ENCODE measurements at regions not wholly inside any gene's neighbourhood (a gene's known extent, or its start where the extent isn't known, plus 50 kb on each side); places are given as distances from the start of the nearest gene placed in this dataset.

GRCh38 chr9:80163889-80164288 is 592.1 kb downstream of the TLE4 start:
- no peak for DNase-seq

- DNase-seq, result no peak
Measured at GRCh38 chr9:80158554-80159170, 586.9 kb downstream of the TLE4 start.

- DNase-seq, result no peak
Measured at GRCh38 chr9:80158131-80158530, 586.4 kb downstream of the TLE4 start.

- DNase-seq, result no peak
Measured at GRCh38 chr9:80157561-80157983, 585.8 kb downstream of the TLE4 start.

DNA sequence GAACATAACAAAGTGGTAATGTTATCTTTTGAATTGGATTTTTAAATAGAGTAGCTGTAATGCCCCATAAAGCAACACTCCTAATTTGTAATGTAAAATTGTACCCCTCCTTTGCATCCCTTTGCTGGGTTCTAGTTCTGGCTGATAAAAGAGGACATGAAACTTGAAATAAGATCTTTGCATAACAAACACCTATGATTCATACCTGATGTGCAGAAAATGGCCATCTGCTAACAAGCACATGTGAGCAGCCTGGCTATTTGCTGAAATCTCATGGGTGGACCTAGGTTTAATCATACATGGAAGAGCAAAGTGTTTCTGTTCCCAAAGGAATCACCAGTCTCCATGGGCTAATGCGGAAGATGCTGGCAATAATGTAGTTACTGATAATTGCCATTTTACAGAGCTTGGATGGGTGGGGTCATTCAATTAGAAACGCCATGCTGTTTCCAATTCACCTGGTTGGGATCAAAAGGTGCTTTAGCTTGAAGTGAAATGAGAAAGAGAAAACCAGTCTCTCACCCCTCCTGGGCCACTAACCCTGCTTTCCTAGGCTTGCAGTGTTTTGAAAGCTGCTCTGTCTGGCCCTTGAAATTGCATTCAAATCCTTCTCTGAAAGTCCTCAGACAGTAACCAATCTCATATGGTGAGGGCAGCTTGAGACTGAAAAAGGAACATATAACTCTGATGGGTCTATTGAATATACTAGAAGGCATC is 585.1 kb downstream of the TLE4 start:
- DNase-seq, result no peak

DNA sequence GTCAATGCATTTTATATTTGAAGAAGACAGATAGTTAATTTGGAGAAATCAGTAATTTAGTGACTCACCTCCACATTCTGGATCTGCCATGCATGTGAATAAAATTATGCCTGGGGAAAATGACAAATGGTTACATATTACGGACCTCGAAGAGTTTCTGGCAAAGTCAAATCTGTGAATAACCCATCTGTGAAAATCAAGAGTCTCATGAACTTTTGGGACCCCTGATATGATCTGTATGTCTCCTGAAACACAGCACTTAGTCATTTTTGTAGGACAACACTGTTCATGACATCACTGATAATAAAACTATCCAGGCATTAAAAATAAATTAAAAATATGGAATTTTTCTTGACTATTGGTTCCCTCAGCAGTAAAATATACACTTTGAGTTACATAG is 584.5 kb downstream of the TLE4 start:
- DNase-seq, result no peak

DNA sequence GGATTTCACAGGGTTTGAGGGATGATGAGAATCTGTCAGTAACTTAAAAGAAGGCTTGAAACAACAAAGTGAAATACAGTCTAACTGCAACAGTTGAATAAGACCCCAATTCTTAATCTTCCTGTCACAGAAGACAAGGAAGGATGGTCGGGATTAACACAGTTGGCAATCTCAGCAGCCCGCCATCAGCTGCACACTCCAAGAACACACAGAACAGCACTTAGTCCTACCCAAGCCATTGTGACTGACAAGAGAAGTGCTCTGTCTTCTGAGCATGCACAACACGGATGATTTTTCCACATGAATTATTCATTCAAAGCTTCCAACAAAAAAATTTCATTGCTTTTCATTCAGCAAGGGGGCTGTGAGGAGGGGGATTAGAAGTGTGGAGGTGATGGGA is 576.1 kb downstream of the TLE4 start:
- no peak for DNase-seq

DNA sequence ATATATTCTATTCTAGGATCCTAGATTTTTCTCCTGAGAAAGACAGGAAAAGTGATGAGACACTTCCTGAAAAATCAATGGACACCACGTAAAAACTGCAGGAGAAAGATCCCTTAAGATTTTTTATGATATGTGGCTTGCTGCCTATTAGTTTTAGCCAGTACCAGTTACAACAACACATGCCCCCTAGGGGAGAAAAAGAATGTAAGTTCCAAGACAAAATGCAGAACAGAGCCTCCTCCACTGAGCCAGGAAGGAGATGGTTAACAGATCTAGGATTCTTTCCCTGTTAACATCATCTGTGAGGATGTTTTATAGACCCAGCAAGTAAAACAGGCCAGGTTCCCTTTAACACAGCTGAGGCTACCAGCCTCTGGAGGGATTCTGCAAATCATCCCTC is 574.7 kb downstream of the TLE4 start:
- no peak for DNase-seq

DNA sequence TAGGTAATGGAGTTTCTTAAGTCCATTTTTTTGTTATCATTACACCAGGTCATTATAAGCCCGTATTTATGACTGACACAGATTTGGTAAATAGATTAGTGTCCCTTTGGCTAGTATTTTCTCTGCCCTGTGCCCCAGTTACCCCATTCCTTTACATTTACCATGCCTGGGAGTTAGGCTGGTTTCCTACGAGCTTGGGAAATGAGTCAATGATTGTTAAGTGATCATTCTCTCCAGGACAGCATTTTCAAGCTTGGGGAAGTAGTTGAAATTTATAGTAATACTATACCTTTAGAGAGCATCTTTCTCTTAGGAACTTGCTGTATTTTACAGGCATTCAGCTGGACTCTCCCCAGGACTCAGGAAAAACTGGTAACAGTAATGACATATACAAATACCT is 573.1 kb downstream of the TLE4 start:
- DNase-seq, result no peak

DNA sequence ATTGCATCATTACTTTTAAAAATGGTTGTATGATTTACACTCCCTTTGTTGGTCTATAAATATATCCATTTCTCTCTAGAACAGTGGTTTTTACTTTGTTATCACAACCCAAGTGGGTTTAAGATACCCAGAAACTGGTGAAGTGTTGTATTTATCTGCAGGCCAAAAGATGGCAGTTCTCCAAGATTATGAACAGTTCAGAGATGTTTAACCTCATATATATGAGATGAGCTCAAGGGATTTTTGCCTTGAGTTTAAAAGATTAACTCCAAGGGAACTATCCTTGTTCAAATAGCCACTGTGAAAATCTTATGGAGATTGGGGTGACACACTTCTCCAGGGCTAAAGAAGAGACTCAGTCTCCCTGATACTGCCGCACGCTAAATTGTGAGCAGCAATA is 572.6 kb downstream of the TLE4 start:
- DNase-seq, result no peak

- no peak for DNase-seq
Measured at GRCh38 chr9:80143899-80144298, 572.1 kb downstream of the TLE4 start.

- no peak for DNase-seq
Measured at GRCh38 chr9:80134487-80134886, 562.7 kb downstream of the TLE4 start.

DNA sequence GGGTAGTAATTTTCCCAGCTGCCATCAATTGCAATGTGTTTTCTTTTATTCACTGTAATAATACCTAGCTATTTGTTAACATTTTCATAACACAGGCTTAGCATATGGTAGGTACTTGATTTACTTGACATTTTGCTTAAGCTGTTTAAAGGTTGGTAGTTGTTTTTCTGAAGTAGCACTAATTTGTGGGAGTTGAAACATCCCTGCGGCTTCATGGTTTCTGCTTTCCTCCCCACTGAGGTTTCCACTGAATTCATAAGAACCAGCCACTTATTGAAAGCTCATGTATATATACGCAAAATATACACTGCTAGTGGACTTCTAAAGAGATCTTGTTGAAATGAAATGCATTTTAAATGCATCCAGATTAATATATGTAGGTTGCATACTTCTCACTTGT is 559.9 kb downstream of the TLE4 start:
- no peak for DNase-seq

DNA sequence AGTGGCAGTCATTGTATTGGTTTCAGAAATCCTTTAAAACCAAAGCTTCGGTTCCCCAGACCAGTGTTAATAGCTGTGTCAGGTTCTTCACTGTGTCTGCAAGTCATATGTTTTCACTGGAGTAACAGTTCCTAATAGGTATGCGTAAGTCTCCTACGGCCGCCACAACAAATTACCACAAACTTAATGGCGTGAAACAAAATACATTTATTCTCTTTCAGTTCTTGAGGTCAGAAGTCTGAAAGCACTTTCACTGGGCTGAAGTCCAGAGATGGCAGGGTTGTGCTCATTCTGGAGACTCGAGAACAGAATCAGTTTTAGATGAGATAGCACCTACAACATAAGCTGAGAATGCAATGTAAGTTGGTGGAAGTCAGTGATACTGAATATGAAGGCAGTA is 556.2 kb downstream of the TLE4 start:
- no peak for DNase-seq

- no peak for DNase-seq
Measured at GRCh38 chr9:80125731-80126264, 554.0 kb downstream of the TLE4 start.

- DNase-seq, result no peak
Measured at GRCh38 chr9:80117031-80117430, 545.3 kb downstream of the TLE4 start.

- no peak for DNase-seq
Measured at GRCh38 chr9:80114241-80114640, 542.5 kb downstream of the TLE4 start.

DNA sequence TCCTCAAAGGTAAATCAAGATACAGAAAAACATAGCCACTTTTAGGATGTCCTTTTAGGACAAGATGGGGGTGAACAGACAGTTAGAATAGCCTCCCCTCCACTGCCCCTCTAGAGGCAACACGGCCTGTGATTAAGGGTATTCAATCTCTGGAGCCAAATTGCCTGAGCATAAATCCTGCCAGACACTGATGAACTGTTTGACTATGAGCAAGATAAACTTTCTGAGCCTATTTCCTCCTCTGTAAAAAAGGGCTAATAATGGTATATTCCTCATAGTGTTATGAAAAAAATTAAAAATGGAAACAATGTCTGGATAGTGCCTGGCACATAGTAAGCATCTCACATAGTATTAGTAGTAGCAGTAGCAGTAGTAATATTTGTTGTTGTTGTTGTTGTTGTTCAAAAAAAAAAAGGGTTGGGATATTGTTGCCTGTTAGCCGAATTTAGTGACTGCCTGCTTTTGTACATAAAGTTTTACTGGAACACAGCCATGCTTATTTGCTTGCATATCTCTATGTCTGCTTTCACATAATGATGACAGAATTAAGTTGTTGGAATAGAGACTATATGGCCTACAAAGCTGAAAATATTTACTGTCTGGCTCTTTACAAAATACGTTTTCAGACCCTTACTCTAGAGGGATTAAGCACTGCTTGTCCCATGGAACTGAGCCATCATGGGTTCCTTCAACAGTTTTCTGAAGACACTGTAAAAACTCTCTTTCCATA is 536.3 kb downstream of the TLE4 start:
- no peak for DNase-seq

- DNase-seq, result no peak
Measured at GRCh38 chr9:80097476-80097875, 525.7 kb downstream of the TLE4 start.

DNA sequence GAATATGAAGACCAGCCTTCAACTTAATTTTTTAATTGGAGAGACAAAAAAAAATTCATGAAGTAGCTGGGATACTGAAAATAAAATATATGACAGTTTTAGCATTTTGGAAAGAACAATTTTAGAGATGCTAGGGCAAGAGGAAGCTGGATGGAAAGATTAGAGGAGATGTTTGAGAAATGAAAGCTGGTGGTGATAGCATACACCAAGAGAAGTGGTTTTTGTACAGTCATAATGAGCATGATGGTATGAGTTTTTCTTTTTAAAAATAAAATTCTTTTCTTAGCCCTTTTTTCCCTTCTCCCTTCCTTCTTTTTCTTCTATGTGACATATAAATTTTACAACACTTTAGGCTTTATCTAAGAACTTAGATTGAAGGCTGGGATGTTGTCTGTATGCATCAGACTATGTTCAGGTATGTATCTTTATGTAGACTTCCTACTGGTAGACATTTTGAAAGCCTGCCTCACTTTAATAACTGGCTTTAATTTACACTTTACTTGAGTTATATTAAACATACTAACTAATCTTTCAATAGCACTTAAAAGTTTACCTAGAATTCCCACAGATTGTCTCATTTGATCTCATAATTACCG is 522.5 kb downstream of the TLE4 start:
- no peak for DNase-seq

GRCh38 chr9:80093695-80094094 is 521.9 kb downstream of the TLE4 start:
- DNase-seq, result no peak

DNA sequence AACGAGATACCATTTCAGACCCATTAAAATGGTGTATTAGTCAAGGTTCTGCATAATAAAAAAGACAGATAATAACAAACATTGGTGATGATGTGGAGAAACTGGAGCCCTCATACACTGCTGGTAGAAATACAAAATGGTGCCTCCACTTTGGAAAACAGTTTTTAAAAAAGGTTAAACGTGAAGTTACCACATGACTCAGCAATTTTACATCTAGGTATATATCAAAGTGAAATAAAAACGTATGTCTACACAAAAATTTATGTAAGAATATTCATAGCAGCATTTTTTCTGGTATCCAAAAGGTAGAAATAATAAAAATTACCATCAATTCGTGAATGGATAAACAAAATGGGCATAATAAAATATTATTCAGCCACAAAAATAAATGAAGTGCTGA is 519.8 kb downstream of the TLE4 start:
- DNase-seq, result no peak

DNA sequence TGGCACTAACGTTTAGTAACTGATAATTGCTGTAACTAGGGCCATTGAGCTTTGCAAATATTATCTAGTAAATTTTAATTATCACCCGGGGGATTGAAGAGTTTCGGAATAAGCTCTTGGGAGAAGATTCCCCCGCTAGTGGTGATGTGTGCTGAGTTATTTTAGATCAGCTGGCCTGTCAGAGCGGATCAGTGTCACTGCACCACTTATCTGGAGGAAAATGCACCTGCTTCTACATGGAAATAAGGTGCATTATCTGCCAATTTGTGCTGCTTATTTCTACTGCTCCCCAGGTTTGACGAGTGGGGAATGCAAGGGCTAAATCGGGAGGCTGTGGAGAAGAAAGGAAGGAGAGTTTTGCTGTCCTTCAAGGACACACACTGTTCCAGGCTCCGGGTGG is 518.6 kb downstream of the TLE4 start:
- DNase-seq, result no peak
